ENCODE measurements at regions not wholly inside any gene's neighbourhood (a gene's known extent, or its start where the extent isn't known, plus 50 kb on each side); places are given as distances from the start of the nearest gene placed in this dataset.

GRCh38 chr10:117461766-117462423 is 80.7 kb upstream of the EMX2 start:
- WGBS (ENCODE audit: low lambda C conversion rate): 23% methylated on average over 6 of the region's 7 CpGs
- Histone ChIP-seq H4K20me1 (ENCODE audit: insufficient read depth) (no peaks in the 10 kb centered on the region), H3K36me3 (replicated peaks in 1 of 2; ENCODE audit: control insufficient read depth in 1 of 2, insufficient read depth in 2 of 2, low read length in 1 of 2) (no peaks in the 10 kb centered on the region), H3K4me1 (ENCODE audit: control insufficient read depth in 1 of 2, insufficient read depth in 2 of 2, low read depth in 1 of 2, low read length in 1 of 2) (no peaks in the 10 kb centered on the region; a peak in 1 of 4 replicates), H3K27me3 (ENCODE audit: insufficient read depth) (no peaks in the 10 kb centered on the region), H3K27ac (ENCODE audit: low read depth in 2 of 2, low read length in 1 of 2) (no peak overlapping the region), H3F3A (replicated peaks; ENCODE audit: insufficient read depth) (no peaks in the 10 kb centered on the region), H3K4me2 (no peak overlapping the region), H3K79me2 (ENCODE audit: insufficient read depth) (no peaks in the 10 kb centered on the region), H3K4me3 (ENCODE audit: low read depth in 2 of 2, low read length in 1 of 2) (no peak overlapping the region), H3K9me2 (no peaks in the 10 kb centered on the region), H2AFZ (ENCODE audit: low read depth) (no peak overlapping the region), H3K9ac (no peak overlapping the region), H3K9me3 (no peaks in the 10 kb centered on the region)
- no peak for DNase-seq
- ChIA-PET POLR2A (no interaction called here), CTCF (interaction anchor here (0.9 to 1.9 kb wide), 3 partner anchors 13 to 245 kb away, joined by 3 to 7 read pairs (median 5); no protein-coding TSS in a partner anchor)
- no peak for TF ChIP-seq POLR2AphosphoS5 (IDR thresholded peaks at IDR 0.05; ENCODE audit: low read depth, low read length)
- TF ChIP-seq GABPA (IDR thresholded peaks at IDR 0.05; ENCODE audit: low read depth): no peak
- TF ChIP-seq EP300 (IDR thresholded peaks at IDR 0.05; ENCODE audit: borderline replicate concordance in 1 of 2, low read depth in 1 of 2, low read length in 1 of 2): no peak
- no peak for TF ChIP-seq SMC3 (IDR thresholded peaks at IDR 0.05; ENCODE audit: low read depth, low read length)
- no peak for TF ChIP-seq USF1 (IDR thresholded peaks at IDR 0.05; ENCODE audit: borderline replicate concordance, low read depth)
- no peak for TF ChIP-seq CTCF (IDR thresholded peaks at IDR 0.05)
- TF ChIP-seq FOSL2 (IDR thresholded peaks at IDR 0.05; ENCODE audit: borderline replicate concordance, low read depth): no peak

- Histone ChIP-seq H3K9me2 (no peaks in the 10 kb centered on the region), H3K27me3 (ENCODE audit: insufficient read depth) (no peaks in the 10 kb centered on the region), H3K9me3 (no peaks in the 10 kb centered on the region), H4K20me1 (ENCODE audit: insufficient read depth) (no peaks in the 10 kb centered on the region), H3K4me2 (no peak overlapping the region), H3K4me3 (ENCODE audit: low read depth in 2 of 2, low read length in 1 of 2) (no peak overlapping the region), H3K79me2 (ENCODE audit: insufficient read depth) (no peaks in the 10 kb centered on the region), H3F3A (replicated peaks; ENCODE audit: insufficient read depth) (no peaks in the 10 kb centered on the region), H3K36me3 (replicated peaks in 1 of 2; ENCODE audit: control insufficient read depth in 1 of 2, insufficient read depth in 2 of 2, low read length in 1 of 2) (no peaks in the 10 kb centered on the region), H3K9ac (no peak overlapping the region), H3K4me1 (ENCODE audit: control insufficient read depth in 1 of 2, insufficient read depth in 2 of 2, low read depth in 1 of 2, low read length in 1 of 2) (no peaks in the 10 kb centered on the region; a peak in 1 of 4 replicates), H3K27ac (ENCODE audit: low read depth in 2 of 2, low read length in 1 of 2) (no peak overlapping the region), H2AFZ (ENCODE audit: low read depth) (no peak overlapping the region)
- ChIA-PET POLR2A (no interaction called here), CTCF (interaction anchor here (0.9 to 1.9 kb wide), 3 partner anchors 12 to 244 kb away, joined by 3 to 7 read pairs (median 5); no protein-coding TSS in a partner anchor)
- TF ChIP-seq GATA2 (CRISPR knock-in tag; IDR thresholded peaks at IDR 0.05) (no peak), NFIC (IDR thresholded peaks at IDR 0.05; ENCODE audit: borderline replicate concordance) (no peak), FOSL2 (IDR thresholded peaks at IDR 0.05; ENCODE audit: borderline replicate concordance, low read depth) (no peak)
- DNase-seq: no peak
- WGBS (ENCODE audit: low lambda C conversion rate): 41% methylated on average over 7 of the region's 7 CpGs
Measured at GRCh38 chr10:117460846-117461765, 81.4 kb upstream of the EMX2 start.

All from SK-N-SH (cell line).